ENCODE measurements at regions not wholly inside any gene's neighbourhood (a gene's known extent, or its start where the extent isn't known, plus 50 kb on each side); places are given as distances from the start of the nearest gene placed in this dataset.

- no peak for DNase-seq
- Histone ChIP-seq H3K27me3 (ENCODE audit: control insufficient read depth, insufficient read depth) (no peaks in the 10 kb centered on the region), H3K9me3 (ENCODE audit: control insufficient read depth, low read length) (no peaks in the 10 kb centered on the region), H3K27ac (ENCODE audit: low read length) (no peak overlapping the region), H3K4me1 (ENCODE audit: control insufficient read depth, insufficient read depth, low read length) (no peaks in the 10 kb centered on the region), H3K4me3 (ENCODE audit: low read length) (no peak overlapping the region)
- ATAC-seq, result no peak
- intact Hi-C loops (cut with DNase I), result no loop called here
- WGBS, result 41% methylated on average over 1 of the region's 1 CpG
Observed at GRCh38 chr2:226491112-226491511, 308.5 kb downstream of the IRS1 start.

DNA sequence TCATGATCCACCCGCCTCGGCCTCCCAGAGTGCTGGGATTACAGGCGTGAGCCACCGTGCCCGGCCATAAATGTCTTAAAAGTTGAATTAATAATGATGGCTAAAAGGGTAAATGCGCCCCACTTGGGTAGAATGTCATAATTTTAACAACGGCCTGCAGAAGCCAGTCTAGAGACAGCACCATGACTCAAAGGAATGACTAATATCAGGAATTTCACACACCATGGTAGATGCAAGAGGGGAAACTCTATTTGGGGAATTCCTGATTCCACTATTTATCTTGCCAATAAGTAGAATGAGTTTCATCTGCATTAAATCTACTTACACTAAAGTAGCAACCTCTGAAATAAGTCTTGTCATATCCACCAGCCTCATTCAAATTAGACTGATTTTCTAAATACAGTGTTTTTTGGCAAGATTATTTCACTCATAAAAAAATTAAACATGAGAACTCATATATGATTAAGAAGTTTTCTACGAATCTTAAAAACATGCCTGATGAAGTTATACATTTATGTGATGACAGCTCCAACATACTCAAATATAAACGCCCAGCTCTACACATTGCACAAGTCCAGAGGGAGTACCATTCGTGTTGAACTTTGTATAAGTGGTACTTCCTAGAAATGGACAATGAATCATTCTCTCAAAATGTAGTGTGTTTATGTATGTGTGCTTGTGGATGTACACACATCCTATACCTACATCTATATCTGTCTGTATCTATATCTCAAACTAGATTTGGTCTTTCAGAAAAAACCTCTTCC, 309.7 kb downstream of the IRS1 start:
- no peaks in the 10 kb centered on the region for H3K27me3 ChIP-seq (ENCODE audit: control insufficient read depth, insufficient read depth)
- DNase-seq (no peak), ATAC-seq (no peak)
- no peak overlapping the region for H3K4me3 ChIP-seq (ENCODE audit: low read length)
- H3K4me1 ChIP-seq (ENCODE audit: control insufficient read depth, insufficient read depth, low read length), result no peaks in the 10 kb centered on the region
- no peak overlapping the region for H3K27ac ChIP-seq (ENCODE audit: low read length)
- 86% methylated on average over 10 of the region's 10 CpGs for WGBS
- H3K9me3 ChIP-seq (ENCODE audit: control insufficient read depth, low read length), result no peaks in the 10 kb centered on the region
- intact Hi-C loops (cut with DNase I), result no loop called here

DNA sequence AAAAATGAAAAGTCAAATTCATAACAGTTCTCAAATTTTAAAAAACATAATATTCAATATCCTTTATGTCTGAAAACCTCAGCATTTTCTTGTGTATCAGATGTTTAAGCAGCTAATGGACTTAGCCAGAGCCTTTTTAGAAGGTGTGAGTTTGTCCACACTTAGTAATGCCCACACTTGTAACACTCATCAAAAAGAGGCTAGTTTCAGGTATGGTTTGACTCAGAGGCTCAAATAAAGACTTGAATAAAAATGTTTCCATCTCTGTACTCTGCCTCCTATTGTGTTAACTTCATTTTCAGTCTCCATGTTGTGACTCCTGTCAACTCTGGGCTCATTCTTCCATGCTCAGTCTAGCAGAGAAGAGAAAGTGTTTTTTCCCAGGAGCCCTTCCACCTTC, 311.6 kb downstream of the IRS1 start:
- Histone ChIP-seq H3K27ac (ENCODE audit: low read length) (no peak overlapping the region), H3K4me1 (ENCODE audit: control insufficient read depth, insufficient read depth, low read length) (no peaks in the 10 kb centered on the region), H3K27me3 (ENCODE audit: control insufficient read depth, insufficient read depth) (no peaks in the 10 kb centered on the region), H3K9me3 (ENCODE audit: control insufficient read depth, low read length) (no peaks in the 10 kb centered on the region), H3K4me3 (ENCODE audit: low read length) (no peak overlapping the region)
- ATAC-seq (no peak), DNase-seq (no peak)
- intact Hi-C loops (cut with DNase I), result no loop called here

DNA sequence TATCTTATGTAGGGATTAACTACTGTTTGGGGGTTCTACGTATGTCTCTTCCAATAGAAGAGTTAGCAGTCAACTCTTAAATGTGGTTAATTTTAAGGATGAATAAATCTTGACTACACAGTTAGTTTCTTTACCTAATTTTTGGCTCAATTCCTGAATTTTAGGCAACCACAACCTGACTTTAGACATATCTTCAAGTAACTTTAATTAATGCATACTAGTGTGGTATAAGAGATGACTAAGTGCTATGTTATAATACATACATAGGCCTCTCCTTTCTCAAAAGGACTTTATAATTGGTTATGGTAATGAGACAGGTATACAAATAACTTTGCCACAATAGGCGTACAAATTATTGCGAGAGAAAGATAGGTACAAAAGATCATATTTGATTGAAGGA, 312.0 kb downstream of the IRS1 start:
- no peaks in the 10 kb centered on the region for H3K4me1 ChIP-seq (ENCODE audit: control insufficient read depth, insufficient read depth, low read length)
- H3K27me3 ChIP-seq (ENCODE audit: control insufficient read depth, insufficient read depth), result no peaks in the 10 kb centered on the region
- no peaks in the 10 kb centered on the region for H3K9me3 ChIP-seq (ENCODE audit: control insufficient read depth, low read length)
- DNase-seq (no peak), ATAC-seq (no peak)
- H3K27ac ChIP-seq (ENCODE audit: low read length), result no peak overlapping the region
- no peak overlapping the region for H3K4me3 ChIP-seq (ENCODE audit: low read length)
- intact Hi-C loops (cut with DNase I), result no loop called here
- WGBS, result 92% methylated on average over 3 of the region's 3 CpGs

- intact Hi-C loops (cut with DNase I), result no loop called here
- 41% methylated on average over 6 of the region's 6 CpGs for WGBS
- no peaks in the 10 kb centered on the region for H3K27me3 ChIP-seq (ENCODE audit: control insufficient read depth, insufficient read depth)
- no peak overlapping the region for H3K4me3 ChIP-seq (ENCODE audit: low read length)
- no peak for ATAC-seq
- no peak for DNase-seq
- H3K27ac ChIP-seq (ENCODE audit: low read length), result no peak overlapping the region
- H3K9me3 ChIP-seq (ENCODE audit: control insufficient read depth, low read length), result no peaks in the 10 kb centered on the region
- H3K4me1 ChIP-seq (ENCODE audit: control insufficient read depth, insufficient read depth, low read length), result no peaks in the 10 kb centered on the region
Observed at GRCh38 chr2:226483745-226484619, 315.6 kb downstream of the IRS1 start.

DNA sequence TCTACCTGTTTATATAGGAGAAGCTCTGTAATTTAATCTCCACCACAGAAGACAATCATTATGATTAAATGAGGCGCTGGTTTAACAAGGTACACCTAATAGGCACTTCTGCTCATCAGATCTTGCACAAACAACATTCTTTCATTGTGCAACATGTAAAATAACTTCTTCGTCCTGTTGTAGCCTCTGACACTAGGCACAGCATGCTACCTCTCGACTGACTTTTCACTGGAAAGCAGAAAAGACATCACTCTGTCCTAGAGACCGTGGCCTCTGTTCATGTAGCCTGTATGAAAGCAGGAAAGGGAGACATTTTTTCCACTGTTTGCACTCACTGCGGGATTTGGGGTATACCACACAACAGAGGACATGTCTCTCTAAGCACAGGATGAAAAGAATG, 316.5 kb downstream of the IRS1 start:
- ATAC-seq (no peak), DNase-seq (no peak)
- WGBS, result 77% methylated on average over 5 of the region's 5 CpGs
- Histone ChIP-seq H3K27ac (ENCODE audit: low read length) (no peak overlapping the region), H3K4me3 (ENCODE audit: low read length) (no peak overlapping the region), H3K4me1 (ENCODE audit: control insufficient read depth, insufficient read depth, low read length) (peaks cover 3% of the 10 kb centered on the region), H3K27me3 (ENCODE audit: control insufficient read depth, insufficient read depth) (no peaks in the 10 kb centered on the region), H3K9me3 (ENCODE audit: control insufficient read depth, low read length) (no peaks in the 10 kb centered on the region)
- intact Hi-C loops (cut with DNase I), result no loop called here

DNA sequence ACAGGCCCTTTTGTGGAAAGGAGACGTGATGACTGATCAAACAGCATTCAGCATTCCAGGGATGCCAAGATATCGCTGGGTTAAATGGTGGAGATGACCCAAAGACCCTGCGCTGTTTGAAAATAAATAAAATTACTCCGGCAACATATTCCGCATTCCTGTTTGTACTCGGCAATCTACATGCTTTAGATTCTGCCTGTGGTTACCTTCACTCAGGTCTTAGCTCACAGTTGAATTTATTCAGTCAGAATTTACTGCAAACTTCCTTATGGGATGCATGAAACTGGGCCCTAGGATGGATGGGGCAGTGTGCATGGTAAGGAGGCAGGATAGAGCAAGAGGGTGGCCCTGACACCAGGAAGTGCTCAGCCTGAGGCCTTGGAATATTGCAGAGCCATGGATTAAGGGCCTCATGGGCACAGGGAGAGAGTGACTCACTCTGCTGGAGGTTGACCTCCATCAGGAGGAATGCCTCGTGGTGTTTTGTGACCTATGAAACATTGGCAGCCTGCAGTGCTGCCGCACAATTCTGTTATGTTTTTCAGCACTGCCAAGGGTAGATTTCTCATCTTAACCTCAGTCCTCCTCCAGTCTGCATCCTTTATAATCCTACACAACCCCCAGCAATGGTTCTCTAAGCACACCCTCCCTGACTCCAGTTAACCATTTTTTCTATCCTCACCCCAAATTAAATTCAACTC, 321.4 kb downstream of the IRS1 start:
- DNase-seq (peak; percentile 57 to 64 (median 63)), ATAC-seq (peak; percentile 93 to 98)
- intact Hi-C loops (cut with DNase I), result no loop called here
- H3K27me3 ChIP-seq (ENCODE audit: control insufficient read depth, insufficient read depth), result no peaks in the 10 kb centered on the region
- WGBS, result 35% methylated on average over 8 of the region's 8 CpGs
- peaks cover 4% of the 10 kb centered on the region for H3K4me1 ChIP-seq (ENCODE audit: control insufficient read depth, insufficient read depth, low read length)
- no peak overlapping the region for H3K4me3 ChIP-seq (ENCODE audit: low read length)
- H3K27ac ChIP-seq (ENCODE audit: low read length), result peak overlapping the region; percentile 60
- H3K9me3 ChIP-seq (ENCODE audit: control insufficient read depth, low read length), result no peaks in the 10 kb centered on the region

DNA sequence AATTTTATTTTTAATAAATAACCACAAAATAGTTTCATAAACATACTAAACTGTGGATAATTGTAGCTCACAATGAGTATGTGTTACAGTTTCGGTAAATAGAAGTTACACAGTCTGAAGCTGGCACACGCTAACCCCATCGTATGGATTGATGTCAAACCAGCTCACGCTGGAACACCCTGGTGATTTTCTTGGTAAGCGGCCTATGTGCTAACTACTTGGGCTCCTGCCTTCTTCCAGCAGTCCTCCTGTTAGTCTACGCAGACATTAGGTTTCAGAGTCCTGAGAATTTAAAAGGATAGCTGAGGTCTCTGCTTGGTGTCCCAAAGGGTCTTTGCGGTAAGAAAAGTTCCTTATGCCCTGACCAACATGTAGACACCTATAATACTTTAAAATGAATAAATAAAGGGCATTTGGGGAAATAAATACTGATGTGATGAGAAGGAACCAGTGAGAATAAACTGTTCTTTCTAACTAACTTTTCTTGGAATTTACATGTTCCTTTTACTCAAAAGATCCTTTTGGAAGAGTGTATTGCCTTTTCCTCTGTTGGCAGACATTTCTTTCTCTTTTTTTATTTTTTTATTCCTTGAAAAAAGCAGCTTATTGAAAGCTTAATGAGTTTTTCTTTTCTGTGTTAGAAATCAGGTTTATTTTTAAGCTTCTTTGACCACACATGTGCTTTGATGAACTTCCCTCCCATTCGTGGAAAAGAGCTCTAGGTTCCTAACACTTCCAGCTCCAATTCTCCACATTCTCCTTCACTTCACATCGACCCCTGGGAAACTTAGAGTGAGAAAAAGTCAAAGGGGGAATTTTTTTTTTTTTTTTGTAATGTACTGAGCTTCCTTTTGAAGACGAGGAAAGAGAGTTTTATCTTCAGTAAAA, 322.2 kb downstream of the IRS1 start:
- 52% methylated on average over 10 of the region's 10 CpGs for WGBS
- H3K4me3 ChIP-seq (ENCODE audit: low read length), result no peak overlapping the region
- H3K9me3 ChIP-seq (ENCODE audit: control insufficient read depth, low read length), result no peaks in the 10 kb centered on the region
- peak in 2 of 3 donors; percentile 31 to 43 for DNase-seq
- peak overlapping the region; percentile 42 for H3K27ac ChIP-seq (ENCODE audit: low read length)
- H3K27me3 ChIP-seq (ENCODE audit: control insufficient read depth, insufficient read depth), result no peaks in the 10 kb centered on the region
- peak; percentile 79 to 85 for ATAC-seq
- peaks cover 4% of the 10 kb centered on the region for H3K4me1 ChIP-seq (ENCODE audit: control insufficient read depth, insufficient read depth, low read length)
- intact Hi-C loops (cut with DNase I), result no loop called here

DNA sequence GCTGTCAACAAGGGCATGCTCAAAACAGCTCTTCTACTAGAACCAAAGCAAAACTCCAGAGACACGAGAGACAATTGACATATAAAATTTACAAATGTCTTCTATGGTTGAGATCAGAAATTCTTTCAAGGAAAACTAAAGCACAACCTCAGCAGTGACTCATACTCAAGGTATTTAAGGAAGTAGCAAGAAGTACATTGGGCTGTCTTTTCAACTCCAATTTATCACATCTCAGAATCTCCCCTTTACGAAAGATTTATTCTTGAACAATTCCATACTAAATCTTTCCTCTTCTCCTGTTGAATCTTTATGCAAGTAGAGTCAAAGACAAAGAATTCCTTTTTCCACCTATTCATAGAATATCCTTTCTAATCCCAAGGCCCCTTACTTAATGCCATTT, 324.0 kb downstream of the IRS1 start:
- Histone ChIP-seq H3K9me3 (ENCODE audit: control insufficient read depth, low read length) (no peaks in the 10 kb centered on the region), H3K4me3 (ENCODE audit: low read length) (no peak overlapping the region), H3K27me3 (ENCODE audit: control insufficient read depth, insufficient read depth) (no peaks in the 10 kb centered on the region), H3K4me1 (ENCODE audit: control insufficient read depth, insufficient read depth, low read length) (peaks cover 4% of the 10 kb centered on the region), H3K27ac (ENCODE audit: low read length) (no peak overlapping the region)
- no peak for DNase-seq
- intact Hi-C loops (cut with DNase I), result no loop called here
- WGBS, result 82% methylated on average over 2 of the region's 2 CpGs
- no peak for ATAC-seq

DNA sequence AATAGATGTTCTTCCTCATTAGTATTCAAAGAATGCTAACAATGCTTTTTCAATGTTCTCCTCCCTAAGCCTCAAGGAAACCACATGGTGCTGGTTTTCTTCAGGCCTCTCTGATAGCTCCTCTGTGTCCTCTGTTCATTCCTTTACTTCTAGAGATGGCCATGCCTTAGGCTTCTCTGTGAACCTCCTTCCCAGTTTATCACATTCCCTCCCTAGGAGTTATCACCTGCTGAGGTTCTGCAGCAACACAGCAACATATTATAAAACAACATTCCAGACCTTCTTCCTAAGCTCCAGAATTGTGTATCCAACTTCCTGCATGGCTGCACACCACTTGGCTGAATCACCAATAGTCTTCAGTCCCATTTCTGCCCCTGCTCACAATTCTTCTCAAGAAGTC, 325.5 kb downstream of the IRS1 start:
- H3K27me3 ChIP-seq (ENCODE audit: control insufficient read depth, insufficient read depth), result no peaks in the 10 kb centered on the region
- no peaks in the 10 kb centered on the region for H3K9me3 ChIP-seq (ENCODE audit: control insufficient read depth, low read length)
- DNase-seq (no peak), ATAC-seq (no peak)
- H3K4me3 ChIP-seq (ENCODE audit: low read length), result no peak overlapping the region
- peaks cover 4% of the 10 kb centered on the region for H3K4me1 ChIP-seq (ENCODE audit: control insufficient read depth, insufficient read depth, low read length)
- H3K27ac ChIP-seq (ENCODE audit: low read length), result no peak overlapping the region
- intact Hi-C loops (cut with DNase I), result no loop called here
